OCI-LY1 (cell line): ENCODE measurements at regions not wholly inside any gene's neighbourhood (a gene's known extent, or its start where the extent isn't known, plus 50 kb on each side); places are given as distances from the start of the nearest gene placed in this dataset.

Experiments used
- EZH2 ChIP-seq: fragments of 200-600 bp; sonication (generic), shearing (Covaris generic); IDR thresholded peaks from 2 replicates; pipeline ENCODE4 v1.8.0; 2017; ENCODE audit warnings: borderline replicate concordance, mixed run types, mild to moderate bottlenecking, antibody characterized with exemption, low read length, moderate library complexity, mixed read lengths
- TF ChIP-seq, protein P1 (sequence below): fragments of 200-600 bp; sonication (generic), shearing (Covaris generic); IDR thresholded peaks from 2 replicates; pipeline ENCODE4 v1.5.1; 2017; ENCODE audit warnings: mild to moderate bottlenecking, antibody characterized with exemption, low read length, moderate library complexity, mixed read lengths

DNA sequence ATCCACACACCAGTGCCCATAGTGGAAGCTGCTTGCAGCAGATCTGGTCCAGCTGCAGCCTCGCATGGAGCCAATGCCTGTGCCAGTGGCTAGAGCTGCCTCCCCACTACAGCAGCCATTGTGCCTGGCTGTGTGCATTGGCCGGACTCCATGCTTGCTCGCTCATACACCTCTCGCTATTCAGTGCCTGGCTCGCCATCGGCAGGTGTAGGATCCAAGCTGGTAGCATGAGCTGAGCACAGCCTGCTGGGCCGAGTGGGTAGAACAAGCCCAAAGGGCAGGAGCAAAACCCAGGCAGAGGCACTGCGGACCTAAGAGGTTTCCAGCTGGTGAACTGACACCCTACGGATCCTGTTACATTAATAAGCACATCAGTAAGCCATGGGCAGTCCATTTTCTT lies 1184.1 kb downstream of the AMY1C start:
- TF ChIP-seq, protein P1, sequence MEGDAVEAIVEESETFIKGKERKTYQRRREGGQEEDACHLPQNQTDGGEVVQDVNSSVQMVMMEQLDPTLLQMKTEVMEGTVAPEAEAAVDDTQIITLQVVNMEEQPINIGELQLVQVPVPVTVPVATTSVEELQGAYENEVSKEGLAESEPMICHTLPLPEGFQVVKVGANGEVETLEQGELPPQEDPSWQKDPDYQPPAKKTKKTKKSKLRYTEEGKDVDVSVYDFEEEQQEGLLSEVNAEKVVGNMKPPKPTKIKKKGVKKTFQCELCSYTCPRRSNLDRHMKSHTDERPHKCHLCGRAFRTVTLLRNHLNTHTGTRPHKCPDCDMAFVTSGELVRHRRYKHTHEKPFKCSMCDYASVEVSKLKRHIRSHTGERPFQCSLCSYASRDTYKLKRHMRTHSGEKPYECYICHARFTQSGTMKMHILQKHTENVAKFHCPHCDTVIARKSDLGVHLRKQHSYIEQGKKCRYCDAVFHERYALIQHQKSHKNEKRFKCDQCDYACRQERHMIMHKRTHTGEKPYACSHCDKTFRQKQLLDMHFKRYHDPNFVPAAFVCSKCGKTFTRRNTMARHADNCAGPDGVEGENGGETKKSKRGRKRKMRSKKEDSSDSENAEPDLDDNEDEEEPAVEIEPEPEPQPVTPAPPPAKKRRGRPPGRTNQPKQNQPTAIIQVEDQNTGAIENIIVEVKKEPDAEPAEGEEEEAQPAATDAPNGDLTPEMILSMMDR: peak; percentile 64
- no peak for TF ChIP-seq EZH2
